Fibroblast of lung (primary cell): ENCODE measurements at regions not wholly inside any gene's neighbourhood (a gene's known extent, or its start where the extent isn't known, plus 50 kb on each side); places are given as distances from the start of the nearest gene placed in this dataset.
"Not testable (repeated sequence)": the region's sequence is repeated elsewhere in the genome, so short reads cannot be mapped to it uniquely, and the experiment has no call there.

Source experiments
- DNase-seq, 2 donors: peaks; one replicate each; pipeline versions ENCODE4 v3.0.0 to v3.0.0-alpha.2; 2010; ENCODE audit warnings: low read depth in 2 of 2
- H2AFZ ChIP-seq: 2 replicates; pipeline ENCODE4 v1.5.1; 2012; ENCODE audit warnings: low read length, control low read depth, inconsistent platforms
- H3K27ac ChIP-seq: 2 replicates; pipeline ENCODE4 v1.5.1; 2011; ENCODE audit warnings: low read length, control low read depth; ENCODE audit not compliant: insufficient read depth
- H3K27me3 ChIP-seq: 2 replicates; pipeline ENCODE4 v1.5.1; 2011; ENCODE audit warnings: mild to moderate bottlenecking, low read length; ENCODE audit not compliant: control insufficient read depth, insufficient read depth
- H3K36me3 ChIP-seq: 2 replicates; pipeline ENCODE4 v1.5.1; 2011; ENCODE audit warnings: low read length; ENCODE audit not compliant: control insufficient read depth, insufficient read depth
- H3K4me1 ChIP-seq: 2 replicates; pipeline ENCODE4 v1.5.1; 2011; ENCODE audit warnings: low read length; ENCODE audit not compliant: control insufficient read depth, insufficient read depth; ENCODE audit errors: extremely low read depth
- H3K4me2 ChIP-seq: 2 replicates; pipeline ENCODE4 v1.5.1; 2011; ENCODE audit warnings: low read length, control low read depth; ENCODE audit not compliant: insufficient read depth; ENCODE audit errors: extremely low read depth
- H3K4me3 ChIP-seq, 4 experiments: fragments of 200-600 bp in 1 of 4; sonication (generic) in 1 of 4; replicated peaks in 1 of 4; 2 replicates each; pipeline ENCODE4 v1.5.1; 2011 to 2016; ENCODE audit warnings: low read length in 4 of 4, low read depth in 3 of 4, mild to moderate bottlenecking in 3 of 4, control low read depth in 2 of 4, inconsistent platforms in 1 of 4, mixed read lengths in 1 of 4; ENCODE audit not compliant: insufficient read depth in 1 of 4; ENCODE audit errors: control extremely low read depth in 1 of 4
- H3K79me2 ChIP-seq: 2 replicates; pipeline ENCODE4 v1.5.1; 2012; ENCODE audit warnings: mild to moderate bottlenecking, low read length, inconsistent platforms; ENCODE audit not compliant: control insufficient read depth, insufficient read depth
- H3K9ac ChIP-seq: 2 replicates; pipeline ENCODE4 v1.5.1; 2011; ENCODE audit warnings: mild to moderate bottlenecking, low read length, control low read depth; ENCODE audit not compliant: insufficient read depth
- H3K9me3 ChIP-seq: 2 replicates; pipeline ENCODE4 v1.5.1; 2012; ENCODE audit warnings: low read depth, low read length; ENCODE audit not compliant: control insufficient read depth, insufficient read depth
- H4K20me1 ChIP-seq: 2 replicates; pipeline ENCODE4 v1.5.1; 2011; ENCODE audit warnings: low read length; ENCODE audit not compliant: control insufficient read depth, insufficient read depth; ENCODE audit errors: extremely low read depth
- CTCF ChIP-seq, 2 donors: IDR thresholded peaks in 1 of 2; conservative IDR thresholded peaks in 1 of 2; 1 replicate in 1 of 2; 2 replicates in 1 of 2; pipeline ENCODE4 v1.5.1; 2011 to 2012; ENCODE audit warnings: low read length in 2 of 2, control low read depth in 1 of 2, inconsistent platforms in 1 of 2, low read depth in 1 of 2, mild to moderate bottlenecking in 1 of 2
- EZH2 ChIP-seq: IDR thresholded peaks from 2 replicates; pipeline ENCODE4 v1.5.1; 2012; ENCODE audit warnings: low read length, control low read depth, mild to moderate bottlenecking; ENCODE audit errors: missing control alignments

DNA sequence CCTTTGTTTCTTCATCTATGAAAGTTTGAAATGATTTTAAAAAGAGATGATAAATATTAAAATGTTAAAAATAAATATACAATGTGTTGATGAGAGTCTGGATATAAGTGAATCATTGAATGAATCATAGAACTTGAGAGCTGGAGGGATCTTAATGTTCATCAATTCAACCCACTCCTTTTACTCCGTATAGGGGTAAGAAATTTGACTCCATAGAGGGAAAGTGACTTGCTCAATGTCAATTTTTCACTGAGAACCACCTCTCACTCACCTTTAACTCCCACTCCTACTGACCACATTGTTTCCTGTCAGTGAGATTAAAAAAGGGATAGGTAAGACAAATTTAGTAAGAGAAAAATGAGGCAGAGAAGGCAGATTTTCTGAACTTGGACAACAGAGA is 557.2 kb upstream of the GRIA3 start:
- Histone ChIP-seq H3K9ac (no peak overlapping the region), H3K36me3 (no peaks in the 10 kb centered on the region), H3K79me2 (no peaks in the 10 kb centered on the region), H3K4me1 (no peaks in the 10 kb centered on the region), H4K20me1 (no peaks in the 10 kb centered on the region), H2AFZ (no peak overlapping the region), H3K9me3 (no peaks in the 10 kb centered on the region), H3K27ac (no peak overlapping the region), H3K4me3 (no peak overlapping the region), H3K4me2 (no peak overlapping the region), H3K27me3 (no peaks in the 10 kb centered on the region)
- DNase-seq: peak in 1 of 2 donors; percentile 82
- no peak for TF ChIP-seq CTCF (conservative IDR thresholded peaks at IDR 0.05 in 1 of 2, IDR thresholded peaks at IDR 0.05 in 1 of 2; ENCODE audit: low read depth in 1 of 2, low read length in 2 of 2)
- TF ChIP-seq EZH2: no peak

DNA sequence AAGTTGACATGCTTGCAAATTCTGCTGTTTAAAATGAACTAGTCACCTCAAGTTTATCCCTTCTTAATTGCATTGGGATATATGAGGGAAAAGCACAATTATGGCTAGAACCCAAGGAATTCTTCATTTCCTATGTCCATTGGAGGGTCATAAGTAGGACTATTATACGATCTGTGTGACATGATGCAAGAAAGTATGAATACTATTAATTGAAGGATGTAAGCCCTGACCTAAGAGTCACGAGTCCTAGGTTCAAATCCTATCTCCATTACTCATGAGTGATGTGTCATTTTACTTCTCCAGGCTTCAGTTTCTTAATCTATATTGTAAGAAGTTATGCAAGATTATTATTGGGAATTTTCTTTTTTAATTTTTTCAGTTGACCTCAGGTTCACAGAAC is 542.9 kb upstream of the GRIA3 start:
- no peak for TF ChIP-seq CTCF (conservative IDR thresholded peaks at IDR 0.05 in 1 of 2, IDR thresholded peaks at IDR 0.05 in 1 of 2; ENCODE audit: low read depth in 1 of 2, low read length in 2 of 2)
- TF ChIP-seq EZH2: no peak
- H3K4me3 ChIP-seq: no peak overlapping the region
- H2AFZ ChIP-seq: no peak overlapping the region
- H3K79me2 ChIP-seq: no peaks in the 10 kb centered on the region
- H3K4me2 ChIP-seq: no peak overlapping the region
- no peaks in the 10 kb centered on the region for H3K36me3 ChIP-seq
- no peak overlapping the region for H3K9ac ChIP-seq
- H3K27me3 ChIP-seq: no peaks in the 10 kb centered on the region
- DNase-seq: no peak
- no peaks in the 10 kb centered on the region for H4K20me1 ChIP-seq
- no peak overlapping the region for H3K27ac ChIP-seq
- H3K4me1 ChIP-seq: no peaks in the 10 kb centered on the region
- H3K9me3 ChIP-seq: no peaks in the 10 kb centered on the region

DNA sequence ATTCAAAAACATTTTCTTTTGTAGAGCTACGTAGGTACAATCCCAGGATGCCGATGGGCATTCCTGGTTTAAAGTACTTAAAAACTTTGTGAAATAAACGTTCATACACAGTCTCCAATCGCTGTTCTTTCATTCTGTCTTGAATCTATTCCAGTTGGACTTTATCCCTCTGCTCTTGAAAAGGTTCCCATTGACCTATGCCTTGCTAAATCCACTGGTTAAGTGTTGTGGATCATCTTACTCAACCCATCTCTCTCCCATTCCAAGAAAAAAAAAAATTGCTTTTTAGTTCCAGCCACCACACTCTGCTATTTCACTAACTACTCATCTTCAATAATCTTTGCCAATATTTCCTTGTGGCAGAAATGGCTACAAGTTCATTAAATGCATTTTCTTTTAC is 542.3 kb upstream of the GRIA3 start:
- no peak overlapping the region for H2AFZ ChIP-seq
- no peaks in the 10 kb centered on the region for H3K79me2 ChIP-seq
- H3K4me3 ChIP-seq: no peak overlapping the region
- H3K9ac ChIP-seq: no peak overlapping the region
- no peak overlapping the region for H3K4me2 ChIP-seq
- H4K20me1 ChIP-seq: no peaks in the 10 kb centered on the region
- no peaks in the 10 kb centered on the region for H3K36me3 ChIP-seq
- no peaks in the 10 kb centered on the region for H3K9me3 ChIP-seq
- no peaks in the 10 kb centered on the region for H3K27me3 ChIP-seq
- no peaks in the 10 kb centered on the region for H3K4me1 ChIP-seq
- no peak overlapping the region for H3K27ac ChIP-seq
- peak; percentile 20 to 22 for DNase-seq
- TF ChIP-seq CTCF (conservative IDR thresholded peaks at IDR 0.05 in 1 of 2, IDR thresholded peaks at IDR 0.05 in 1 of 2; ENCODE audit: low read depth in 1 of 2, low read length in 2 of 2): no peak
- TF ChIP-seq EZH2: no peak

- not testable (repeated sequence) for H3K9me3 ChIP-seq, DNase-seq, H3K4me2 ChIP-seq, H3K27ac ChIP-seq, H3K4me1 ChIP-seq, H2AFZ ChIP-seq, H3K27me3 ChIP-seq, H4K20me1 ChIP-seq, H3K9ac ChIP-seq, H3K79me2 ChIP-seq, H3K4me3 ChIP-seq, H3K36me3 ChIP-seq
Observed at GRCh38 chrX:122655256-122655655, 528.8 kb upstream of the GRIA3 start.
